Neural progenitor cell (in vitro differentiated cells): ENCODE measurements at regions not wholly inside any gene's neighbourhood (a gene's known extent, or its start where the extent isn't known, plus 50 kb on each side); places are given as distances from the start of the nearest gene placed in this dataset.
"Not testable (repeated sequence)": the region's sequence is repeated elsewhere in the genome, so short reads cannot be mapped to it uniquely, and the experiment has no call there.

Experiments used
- DNase-seq: peaks from one replicate; pipeline ENCODE4 v3.0.0-alpha.2; 2016; ENCODE audit warnings: low spot score
- H2AFZ ChIP-seq: fragments of 200-600 bp; sonication (generic); replicated peaks from 2 replicates; pipeline ENCODE4 v1.6.1; 2016; ENCODE audit warnings: antibody characterized with exemption
- H3F3A ChIP-seq: fragments of 200-600 bp; sonication (generic); 2 replicates; pipeline ENCODE4 v1.6.1; 2016; ENCODE audit warnings: antibody characterized with exemption, low read depth
- H3K27ac ChIP-seq: fragments of 200-600 bp; sonication (generic); 2 replicates; pipeline ENCODE4 v1.5.1; 2016; ENCODE audit warnings: mild to moderate bottlenecking
- H3K27me3 ChIP-seq: fragments of 200-600 bp; sonication (generic); 2 replicates; pipeline ENCODE4 v1.6.1; 2016; ENCODE audit warnings: mild to moderate bottlenecking, moderate library complexity
- H3K36me3 ChIP-seq: fragments of 200-600 bp; sonication (generic); 2 replicates; pipeline ENCODE4 v1.5.1; 2016
- H3K4me1 ChIP-seq: fragments of 200-600 bp; sonication (generic); 2 replicates; pipeline ENCODE4 v1.6.1; 2016; ENCODE audit warnings: mixed run types
- H3K4me2 ChIP-seq: fragments of 200-600 bp; sonication (generic); 2 replicates; pipeline ENCODE4 v1.6.1; 2016
- H3K4me3 ChIP-seq: fragments of 200-600 bp; sonication (generic); 2 replicates; pipeline ENCODE4 v1.5.1; 2016
- H3K79me2 ChIP-seq: fragments of 200-600 bp; sonication (generic); 2 replicates; pipeline ENCODE4 v1.6.1; 2016; ENCODE audit warnings: low read depth
- H3K9ac ChIP-seq: fragments of 200-600 bp; sonication (generic); 2 replicates; pipeline ENCODE4 v1.6.1; 2016
- H3K9me3 ChIP-seq: fragments of 200-600 bp; sonication (generic); 2 replicates; pipeline ENCODE4 v1.5.1; 2016; ENCODE audit warnings: low read depth
- H4K20me1 ChIP-seq: fragments of 200-600 bp; sonication (generic); 2 replicates; pipeline ENCODE4 v1.6.1; 2016; ENCODE audit warnings: low read depth
- H3K27ac Mint-ChIP-seq: 3 replicates; pipeline ENCODE4 v1.8.0; 2021; ENCODE audit warnings: mixed read lengths
- H3K27me3 Mint-ChIP-seq: 2 replicates; pipeline ENCODE4 v1.8.0; 2022; ENCODE audit warnings: low read depth, mild to moderate bottlenecking, inconsistent platforms, moderate library complexity, mixed read lengths; ENCODE audit not compliant: insufficient read depth
- H3K36me3 Mint-ChIP-seq: 3 replicates; pipeline ENCODE4 v1.8.0; 2021; ENCODE audit warnings: mixed read lengths
- H3K4me1 Mint-ChIP-seq: 3 replicates; pipeline ENCODE4 v1.8.0; 2021; ENCODE audit warnings: mixed read lengths
- H3K4me3 Mint-ChIP-seq: 3 replicates; pipeline ENCODE4 v1.8.0; 2021; ENCODE audit warnings: mild to moderate bottlenecking, moderate library complexity, mixed read lengths
- H3K9me3 Mint-ChIP-seq: 3 replicates; pipeline ENCODE4 v1.8.0; 2020; ENCODE audit warnings: mixed read lengths
- CTCF ChIP-seq: fragments of 200-600 bp; sonication (generic); IDR thresholded peaks from 2 replicates; pipeline ENCODE4 v1.5.1; 2017; ENCODE audit warnings: antibody characterized with exemption, mild to moderate bottlenecking
- EZH2 ChIP-seq: fragments of 200-600 bp; sonication (generic); IDR thresholded peaks from 2 replicates; pipeline ENCODE4 v1.6.1; 2017; ENCODE audit warnings: antibody characterized with exemption, mild to moderate bottlenecking, moderate library complexity
- EZH2phosphoT487 ChIP-seq: fragments of 200-600 bp; sonication (generic); IDR thresholded peaks from 2 replicates; pipeline ENCODE4 v1.6.1; 2017; ENCODE audit warnings: antibody characterized with exemption

GRCh38 chrX:140141444-140142029, 176.2 kb upstream of the CXorf66 start:
- TF ChIP-seq EZH2 (no peak), CTCF (peak; percentile 69), EZH2phosphoT487 (no peak)
- no peaks in the 10 kb centered on the region for H3K9me3 ChIP-seq
- H3K4me1 Mint-ChIP-seq: peaks cover 2% of the 10 kb centered on the region
- H3K4me3 Mint-ChIP-seq: no peak overlapping the region
- H3K27me3 ChIP-seq: no peaks in the 10 kb centered on the region
- H3K9me3 Mint-ChIP-seq: peaks cover 2% of the 10 kb centered on the region
- no peaks in the 10 kb centered on the region for H3K36me3 Mint-ChIP-seq
- H3K9ac ChIP-seq: no peak overlapping the region
- no peaks in the 10 kb centered on the region for H3K36me3 ChIP-seq
- no peak overlapping the region for H2AFZ ChIP-seq
- H4K20me1 ChIP-seq: no peaks in the 10 kb centered on the region
- H3F3A ChIP-seq: no peaks in the 10 kb centered on the region
- no peak overlapping the region for H3K4me2 ChIP-seq
- DNase-seq: peak; percentile 51
- peaks cover 5% of the 10 kb centered on the region for H3K27me3 Mint-ChIP-seq
- H3K4me3 ChIP-seq: no peak overlapping the region
- H3K79me2 ChIP-seq: no peaks in the 10 kb centered on the region
- no peak overlapping the region for H3K27ac Mint-ChIP-seq
- H3K27ac ChIP-seq: no peak overlapping the region
- no peaks in the 10 kb centered on the region for H3K4me1 ChIP-seq

DNA sequence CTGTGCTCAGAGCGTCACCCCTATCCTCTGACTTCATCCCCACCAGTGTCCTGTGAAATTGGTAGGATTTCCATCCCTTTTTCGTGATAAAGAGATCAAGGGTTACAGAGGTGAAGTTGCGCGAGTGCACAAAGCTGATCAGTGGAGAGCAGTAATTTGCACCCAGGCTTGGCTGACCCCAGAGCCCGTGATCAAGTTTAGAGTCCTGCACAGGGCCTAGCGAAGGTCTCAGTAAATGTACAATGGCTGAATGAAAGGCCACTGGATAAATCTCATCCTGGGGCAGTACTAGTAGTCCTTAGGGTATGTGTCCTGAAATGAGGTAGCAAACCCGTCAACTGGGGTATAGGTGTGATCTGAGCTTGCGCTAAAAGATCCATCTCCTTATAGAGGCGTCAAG, 173.2 kb upstream of the CXorf66 start:
- not testable (repeated sequence) for H3K27me3 Mint-ChIP-seq, DNase-seq, H3K36me3 Mint-ChIP-seq, H3K4me3 Mint-ChIP-seq, H3K9me3 ChIP-seq, H3K27me3 ChIP-seq, H3K27ac Mint-ChIP-seq, H4K20me1 ChIP-seq, H3F3A ChIP-seq, H3K9ac ChIP-seq, H3K4me1 Mint-ChIP-seq, H3K27ac ChIP-seq, H3K4me3 ChIP-seq, H3K36me3 ChIP-seq, H3K4me2 ChIP-seq, H2AFZ ChIP-seq, H3K79me2 ChIP-seq, H3K4me1 ChIP-seq, H3K9me3 Mint-ChIP-seq

GRCh38 chrX:140138065-140138464, 172.7 kb upstream of the CXorf66 start:
- not testable (repeated sequence) for H3K4me3 ChIP-seq, H3K4me2 ChIP-seq, H3K27ac Mint-ChIP-seq, H4K20me1 ChIP-seq, H3K36me3 ChIP-seq, H3K9me3 ChIP-seq, H3K79me2 ChIP-seq, H3K4me1 ChIP-seq, H3K9me3 Mint-ChIP-seq, H3K4me1 Mint-ChIP-seq, H3K36me3 Mint-ChIP-seq, H2AFZ ChIP-seq, H3K27me3 Mint-ChIP-seq, H3K27ac ChIP-seq, H3K4me3 Mint-ChIP-seq, H3K27me3 ChIP-seq, H3K9ac ChIP-seq, DNase-seq, H3F3A ChIP-seq

GRCh38 chrX:140132937-140133336, 167.6 kb upstream of the CXorf66 start:
- no peak overlapping the region for H3K27ac Mint-ChIP-seq

More at GRCh38 chrX:140132937-140133336, 167.6 kb upstream of the CXorf66 start:
- Histone ChIP-seq H3K9ac (no peak overlapping the region), H2AFZ (no peak overlapping the region), H3K79me2 (no peaks in the 10 kb centered on the region), H3K4me2 (no peak overlapping the region), H3K27ac (no peak overlapping the region), H3F3A (no peaks in the 10 kb centered on the region), H3K4me3 (no peak overlapping the region), H3K27me3 (no peaks in the 10 kb centered on the region), H3K4me1 (no peaks in the 10 kb centered on the region), H3K9me3 (no peaks in the 10 kb centered on the region), H4K20me1 (no peaks in the 10 kb centered on the region), H3K36me3 (no peaks in the 10 kb centered on the region)
- Mint-ChIP-seq H3K4me3 (no peak overlapping the region), H3K27me3 (peaks cover 3% of the 10 kb centered on the region), H3K9me3 (peaks cover 2% of the 10 kb centered on the region), H3K36me3 (no peaks in the 10 kb centered on the region), H3K4me1 (peaks cover 7% of the 10 kb centered on the region)
- TF ChIP-seq CTCF (no peak), EZH2 (no peak), EZH2phosphoT487 (no peak)
- no peak for DNase-seq
